Vagina (tissue), 2 donors: ENCODE measurements at regions not wholly inside any gene's neighbourhood (a gene's known extent, or its start where the extent isn't known, plus 50 kb on each side); places are given as distances from the start of the nearest gene placed in this dataset.

Experiments
- CTCF ChIP-seq, 3 experiments: fragments of 450-650 bp in 2 of 3; fragments of 200-600 bp in 1 of 3; sonication (generic) in 1 of 3; IDR thresholded peaks; one replicate each; pipeline ENCODE4 v1.5.1; 2017 to 2019; ENCODE audit warnings: antibody characterized with exemption in 3 of 3, mild to moderate bottlenecking in 2 of 3, moderate library complexity in 2 of 3
- POLR2AphosphoS5 ChIP-seq, 2 donors: sonication (generic); formaldehyde crosslinking; IDR thresholded peaks; one replicate each; pipeline ENCODE4 v1.9.0; 2017; ENCODE audit warnings: antibody characterized with exemption in 2 of 2, mild to moderate bottlenecking in 2 of 2, low read depth in 1 of 2; ENCODE audit not compliant: insufficient read depth in 1 of 2

- TF ChIP-seq CTCF (IDR thresholded peaks at IDR 0.05) = no peak
- TF ChIP-seq POLR2AphosphoS5 (IDR thresholded peaks at IDR 0.05; ENCODE audit: insufficient read depth in 1 of 2, low read depth in 1 of 2) = no peak
These were observed 962.7 kb downstream of the BCL11A start for GRCh38 chr2:59590798-59591197.
